GM12878 (cell line): ENCODE measurements at regions not wholly inside any gene's neighbourhood (a gene's known extent, or its start where the extent isn't known, plus 50 kb on each side); places are given as distances from the start of the nearest gene placed in this dataset.

Experiments
- ATAC-seq: fragments of 200-7000 bp; cut with Tn5 transposase; 3 replicates; pipeline ENCODE4 v1.9.1; 2020; ENCODE audit warnings: mild to moderate bottlenecking, moderate library complexity
- BruUV-seq: library from RNA; stranded (reverse); fragments of 400-500 nt; replicated peaks from 2 replicates; lab custom pipeline; 2021; lab: Mats Ljungman, UMichigan
- CTCF ChIA-PET: fragments of 300-600 bp; sonication (Branson Sonifier 250); formaldehyde crosslinking; extraction: SDS; loops from one replicate; lab custom pipeline; 2021; ENCODE audit warnings: inconsistent platforms; lab: Yijun Ruan, JAX
- POLR2A ChIA-PET: fragments of 350-600 bp; formaldehyde crosslinking; extraction: SDS; loops from one replicate; lab custom pipeline; 2021; ENCODE audit warnings: inconsistent platforms; lab: Charles Lee
- RAD21 ChIA-PET: fragments of 300-600 bp; sonication (Branson Sonifier 250); formaldehyde crosslinking; loops from one replicate; lab custom pipeline; 2023; ENCODE audit warnings: antibody characterized with exemption; ENCODE audit not compliant: unreplicated experiment; lab: Charles Lee
- SMC1A ChIA-PET: fragments of 300-600 bp; sonication (Branson Sonifier 250); formaldehyde crosslinking; loops from one replicate; lab custom pipeline; 2023; ENCODE audit not compliant: unreplicated experiment, uncharacterized antibody; lab: Charles Lee
- DNase-seq: peaks from one replicate; pipeline ENCODE4 v3.0.0-alpha.2; 2011; ENCODE audit warnings: low read depth, low spot score
- FAIRE-seq: peaks from 3 replicates; lab custom pipeline; 2011; peaks lifted over from hg19 to GRCh38; lab: Jason Lieb, UNC
- H2AFZ ChIP-seq: 2 replicates; pipeline ENCODE4 v1.6.0; 2011; ENCODE audit warnings: low read depth, low read length, control low read depth; ENCODE audit not compliant: control insufficient read depth
- H3K27ac ChIP-seq: 2 replicates; pipeline ENCODE4 v1.5.1; 2011; ENCODE audit warnings: control low read depth; ENCODE audit not compliant: control insufficient read depth, insufficient read depth
- H3K27me3 ChIP-seq, 2 experiments: replicated peaks in 1 of 2; 2 replicates each; pipeline versions ENCODE4 v1.6.0 to v1.6.1; 2011; ENCODE audit warnings: low read length in 1 of 2; ENCODE audit not compliant: control insufficient read depth in 2 of 2, insufficient read depth in 2 of 2
- H3K36me3 ChIP-seq, 2 experiments: 2 replicates each; pipeline ENCODE4 v1.5.1; 2011; ENCODE audit warnings: low read length in 1 of 2; ENCODE audit not compliant: control insufficient read depth in 2 of 2, insufficient read depth in 2 of 2
- H3K4me1 ChIP-seq: 2 replicates; pipeline ENCODE4 v1.6.1; 2011; ENCODE audit warnings: mild to moderate bottlenecking, low read length, moderate library complexity, mixed read lengths; ENCODE audit not compliant: control insufficient read depth, insufficient read depth
- H3K4me2 ChIP-seq: 2 replicates; pipeline ENCODE4 v1.6.0; 2011; ENCODE audit warnings: control low read depth; ENCODE audit not compliant: control insufficient read depth, insufficient read depth
- H3K4me3 ChIP-seq: fragments of 200-600 bp; sonication (generic); 2 replicates; pipeline ENCODE4 v1.5.1; 2016
- H3K79me2 ChIP-seq: 2 replicates; pipeline ENCODE4 v1.6.0; 2011; ENCODE audit warnings: low read length; ENCODE audit not compliant: control insufficient read depth, insufficient read depth
- H3K9ac ChIP-seq: 2 replicates; pipeline ENCODE4 v1.8.0; 2011; ENCODE audit warnings: low read length, control low read depth, mixed read lengths; ENCODE audit not compliant: control insufficient read depth, insufficient read depth
- H3K9me3 ChIP-seq: replicated peaks from 3 replicates; pipeline ENCODE4 v1.5.1; 2011; ENCODE audit warnings: mild to moderate bottlenecking, low read length; ENCODE audit not compliant: control insufficient read depth, insufficient read depth
- H4K20me1 ChIP-seq: 2 replicates; pipeline ENCODE4 v1.6.0; 2011; ENCODE audit not compliant: control insufficient read depth, insufficient read depth
- BCL11A ChIP-seq: IDR thresholded peaks from 2 replicates; pipeline ENCODE4 v1.6.1; 2011; ENCODE audit warnings: low read depth, low read length
- IKZF2 ChIP-seq, 2 experiments: fragments of 450-650 bp; IDR thresholded peaks; 2 replicates each; pipeline ENCODE4 v1.6.1; 2017; ENCODE audit warnings: mild to moderate bottlenecking in 2 of 2, moderate library complexity in 2 of 2
- MAX ChIP-seq: IDR thresholded peaks from 2 replicates; pipeline ENCODE4 v1.6.1; 2012; ENCODE audit warnings: low read depth, low read length, improper control_type of control experiment
- NKRF ChIP-seq: fragments of 450-650 bp; conservative IDR thresholded peaks from 2 replicates; pipeline ENCODE4 v1.6.1; 2017; ENCODE audit warnings: mild to moderate bottlenecking, moderate library complexity
- SIN3A ChIP-seq: IDR thresholded peaks from 2 replicates; pipeline ENCODE4 v1.6.1; 2012; ENCODE audit warnings: low read depth, low read length, improper control_type of control experiment
- WGBS: methylation state at CpG from one replicate; pipeline ENCODE4 v1.1.6; 2016; ENCODE audit warnings: low lambda C conversion rate; ENCODE audit not compliant: insufficient replicate concordance, insufficient coverage; ENCODE audit errors: missing lambda C conversion rate; 5-methylcytosine and 5-hydroxymethylcytosine counted together
- in situ Hi-C: fragments of 300-500 bp; cut with MboI; formaldehyde crosslinking; loops from 9 replicates; pipeline ENCODE4 v1.14.3; 2018; ENCODE audit warnings: mixed read lengths
- intact Hi-C: fragments of 100-400 bp; cut with micrococcal nuclease; formaldehyde crosslinking; loops from one replicate; pipeline ENCODE4 v1.14.2; 2022; ENCODE audit not compliant: unreplicated experiment
- TF ChIP-seq, protein P1 (sequence below): fragments of 450-650 bp; IDR thresholded peaks from 2 replicates; pipeline ENCODE4 v1.6.1; 2018; ENCODE audit warnings: borderline replicate concordance, mild to moderate bottlenecking; ENCODE audit not compliant: partially characterized antibody
- TF ChIP-seq, protein P2 (sequence below): IDR thresholded peaks from 2 replicates; pipeline ENCODE4 v1.6.1; 2011; ENCODE audit warnings: low read depth, mild to moderate bottlenecking, low read length, moderate library complexity, borderline replicate concordance; ENCODE audit errors: extremely low read depth

GRCh38 chr6:8642854-8643253, 207.5 kb upstream of the SLC35B3 start (continued):
- TF ChIP-seq NKRF: no peak
- TF ChIP-seq IKZF2 (IDR thresholded peaks at IDR 0.05): no peak
- TF ChIP-seq, protein P1, sequence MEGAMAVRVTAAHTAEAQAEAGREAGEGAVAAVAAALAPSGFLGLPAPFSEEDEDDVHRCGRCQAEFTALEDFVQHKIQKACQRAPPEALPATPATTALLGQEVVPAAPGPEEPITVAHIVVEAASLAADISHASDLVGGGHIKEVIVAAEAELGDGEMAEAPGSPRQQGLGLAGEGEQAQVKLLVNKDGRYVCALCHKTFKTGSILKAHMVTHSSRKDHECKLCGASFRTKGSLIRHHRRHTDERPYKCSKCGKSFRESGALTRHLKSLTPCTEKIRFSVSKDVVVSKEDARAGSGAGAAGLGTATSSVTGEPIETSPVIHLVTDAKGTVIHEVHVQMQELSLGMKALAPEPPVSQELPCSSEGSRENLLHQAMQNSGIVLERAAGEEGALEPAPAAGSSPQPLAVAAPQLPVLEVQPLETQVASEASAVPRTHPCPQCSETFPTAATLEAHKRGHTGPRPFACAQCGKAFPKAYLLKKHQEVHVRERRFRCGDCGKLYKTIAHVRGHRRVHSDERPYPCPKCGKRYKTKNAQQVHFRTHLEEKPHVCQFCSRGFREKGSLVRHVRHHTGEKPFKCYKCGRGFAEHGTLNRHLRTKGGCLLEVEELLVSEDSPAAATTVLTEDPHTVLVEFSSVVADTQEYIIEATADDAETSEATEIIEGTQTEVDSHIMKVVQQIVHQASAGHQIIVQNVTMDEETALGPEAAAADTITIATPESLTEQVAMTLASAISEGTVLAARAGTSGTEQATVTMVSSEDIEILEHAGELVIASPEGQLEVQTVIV: no peak
- TF ChIP-seq SIN3A: no peak

- no peak for ATAC-seq
- 13% methylated on average over 3 of the region's 3 CpGs for WGBS
- no TSS peak for BruUV-seq
Observed at GRCh38 chr6:8642131-8642530, 206.8 kb upstream of the SLC35B3 start.

More at GRCh38 chr6:8642131-8642530, 206.8 kb upstream of the SLC35B3 start:
- intact Hi-C loops (no loop called here), in situ Hi-C loops (no loop called here)
- no peak for FAIRE-seq
- ChIA-PET RAD21 (no interaction called here), CTCF (no interaction called here), SMC1A (interaction anchor here (1.2 kb wide), 1 partner anchor 38 kb away, joined by 4 read pairs; no protein-coding TSS in a partner anchor), POLR2A (no interaction called here)
- Histone ChIP-seq H3K4me2 (no peak overlapping the region), H3K27me3 (no peaks in the 10 kb centered on the region), H3K79me2 (no peaks in the 10 kb centered on the region), H3K36me3 (no peaks in the 10 kb centered on the region), H3K9me3 (no peaks in the 10 kb centered on the region), H2AFZ (no peak overlapping the region), H3K4me3 (no peak overlapping the region), H3K9ac (no peak overlapping the region), H3K4me1 (no peaks in the 10 kb centered on the region), H4K20me1 (no peaks in the 10 kb centered on the region), H3K27ac (no peak overlapping the region)
- no peak for DNase-seq
- TF ChIP-seq, protein P2, sequence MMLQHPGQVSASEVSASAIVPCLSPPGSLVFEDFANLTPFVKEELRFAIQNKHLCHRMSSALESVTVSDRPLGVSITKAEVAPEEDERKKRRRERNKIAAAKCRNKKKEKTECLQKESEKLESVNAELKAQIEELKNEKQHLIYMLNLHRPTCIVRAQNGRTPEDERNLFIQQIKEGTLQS: no peak
- TF ChIP-seq BCL11A (no peak), MAX (no peak)
